ENCODE measurements at regions not wholly inside any gene's neighbourhood (a gene's known extent, or its start where the extent isn't known, plus 50 kb on each side); places are given as distances from the start of the nearest gene placed in this dataset.

GRCh38 chr6:113396730-113397129 is 460.4 kb upstream of the MARCKS start:
- DNase-seq = no peak

- DNase-seq = peak; percentile 37
Observed at GRCh38 chr6:113397236-113397635, 459.9 kb upstream of the MARCKS start.

GRCh38 chr6:113401231-113401630 is 455.9 kb upstream of the MARCKS start:
- DNase-seq = no peak

- DNase-seq = no peak
Observed at GRCh38 chr6:113402544-113402943, 454.6 kb upstream of the MARCKS start.

- no peak for DNase-seq
Observed at GRCh38 chr6:113403966-113404595, 453.1 kb upstream of the MARCKS start.

- DNase-seq = no peak
Observed at GRCh38 chr6:113405326-113406047, 451.7 kb upstream of the MARCKS start.

GRCh38 chr6:113406048-113406695 is 451.0 kb upstream of the MARCKS start:
- no peak for DNase-seq

GRCh38 chr6:113411011-113411410 is 446.1 kb upstream of the MARCKS start:
- DNase-seq = peak; percentile 44

- DNase-seq = no peak
Observed at GRCh38 chr6:113412589-113413357, 444.4 kb upstream of the MARCKS start.

GRCh38 chr6:113414511-113414910 is 442.6 kb upstream of the MARCKS start:
- peak; percentile 87 for DNase-seq

- peak; percentile 61 for DNase-seq
Observed at GRCh38 chr6:113416170-113416569, 441.0 kb upstream of the MARCKS start.

GRCh38 chr6:113420290-113420689 is 436.9 kb upstream of the MARCKS start:
- DNase-seq = no peak

- no peak for DNase-seq
Observed at GRCh38 chr6:113421997-113422396, 435.1 kb upstream of the MARCKS start.

- no peak for DNase-seq
Observed at GRCh38 chr6:113423956-113424355, 433.2 kb upstream of the MARCKS start.

GRCh38 chr6:113425977-113426660 is 431.0 kb upstream of the MARCKS start:
- no peak for DNase-seq

GRCh38 chr6:113427617-113428016 is 429.5 kb upstream of the MARCKS start:
- DNase-seq = no peak

- DNase-seq = no peak
Observed at GRCh38 chr6:113428702-113429101, 428.4 kb upstream of the MARCKS start.

- no peak for DNase-seq
Observed at GRCh38 chr6:113432521-113433334, 424.4 kb upstream of the MARCKS start.

GRCh38 chr6:113433335-113433991 is 423.7 kb upstream of the MARCKS start:
- peak; percentile 74 for DNase-seq

GRCh38 chr6:113434641-113435040 is 422.5 kb upstream of the MARCKS start:
- no peak for DNase-seq

GRCh38 chr6:113437566-113437965 is 419.6 kb upstream of the MARCKS start:
- peak; percentile 45 for DNase-seq
